SJCRH30 (cell line): ENCODE measurements at regions not wholly inside any gene's neighbourhood (a gene's known extent, or its start where the extent isn't known, plus 50 kb on each side); places are given as distances from the start of the nearest gene placed in this dataset.

Source experiments
- DNase-seq, 2 experiments: peaks; one replicate each; pipeline ENCODE4 v3.0.0-alpha.2; 2015 to 2020
- H3K27ac ChIP-seq: fragments of 250-450 bp; sonication (Bioruptor Pico); 2 replicates; pipeline ENCODE4 v1.5.1; 2020; ENCODE audit warnings: mild to moderate bottlenecking, moderate library complexity
- H3K27me3 ChIP-seq: fragments of 250-450 bp; sonication (Bioruptor Pico); 2 replicates; pipeline ENCODE4 v1.5.1; 2020; ENCODE audit warnings: mild to moderate bottlenecking, moderate library complexity
- H3K36me3 ChIP-seq: fragments of 250-450 bp; sonication (Bioruptor Pico); 2 replicates; pipeline ENCODE4 v1.5.1; 2020; ENCODE audit warnings: mild to moderate bottlenecking, moderate library complexity
- H3K4me1 ChIP-seq: fragments of 250-450 bp; sonication (Bioruptor Pico); 2 replicates; pipeline ENCODE4 v1.5.1; 2020; ENCODE audit warnings: mild to moderate bottlenecking, moderate library complexity
- H3K4me3 ChIP-seq: fragments of 250-450 bp; sonication (Bioruptor Pico); 2 replicates; pipeline ENCODE4 v1.5.1; 2020; ENCODE audit warnings: mild to moderate bottlenecking, moderate library complexity
- H3K9me3 ChIP-seq: fragments of 250-450 bp; sonication (Bioruptor Pico); replicated peaks from 2 replicates; pipeline ENCODE4 v1.5.1; 2020; ENCODE audit warnings: mild to moderate bottlenecking, moderate library complexity

DNA sequence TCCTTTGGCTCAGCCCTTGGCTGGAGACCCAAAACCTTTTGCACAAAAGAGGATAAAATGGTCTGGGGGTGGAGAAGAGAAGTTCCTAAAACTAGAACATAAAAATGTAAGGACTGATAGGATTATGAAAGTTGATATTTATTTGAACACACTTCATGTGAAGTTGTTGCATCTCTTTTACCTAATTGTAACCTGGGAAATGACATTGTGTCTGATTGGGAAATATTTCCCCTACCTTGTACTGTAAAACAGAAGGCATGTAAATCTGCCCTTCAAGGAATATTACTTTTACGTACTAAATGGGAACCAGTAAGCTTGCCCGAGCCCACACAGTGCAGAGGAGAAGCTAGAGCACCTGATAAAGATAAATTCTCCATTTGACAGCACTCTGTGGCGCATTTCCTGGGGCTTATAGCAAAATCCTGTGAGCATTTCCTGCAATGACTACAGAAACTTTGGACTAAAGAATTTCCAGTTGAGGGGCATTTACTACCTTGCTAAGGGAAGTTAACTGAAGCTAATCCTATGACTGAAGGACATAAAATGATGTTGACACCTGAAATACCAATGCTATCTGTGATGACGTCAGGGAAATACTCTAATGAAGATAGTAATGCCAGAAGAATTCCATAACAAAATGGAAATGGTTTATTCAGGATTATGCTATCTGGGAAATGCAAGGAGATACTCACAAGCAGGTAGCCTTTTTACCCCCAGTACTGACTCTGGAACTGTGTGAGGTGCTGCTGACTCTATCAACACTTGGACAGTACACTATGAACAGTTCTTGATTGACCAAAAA, 78.3 kb upstream of the LIFR start:
- H3K9me3 ChIP-seq, result 0 out of 2 replicates have a peak, but pooled peaks cover 4% of the 10 kb centered on the region
- DNase-seq, result no peak
- H3K27ac ChIP-seq, result no peak overlapping the region
- no peaks in the 10 kb centered on the region; the same call in 1 of the 2 replicates for H3K27me3 ChIP-seq
- H3K4me1 ChIP-seq, result no peaks in the 10 kb centered on the region
- H3K4me3 ChIP-seq, result no peak overlapping the region
- no peaks in the 10 kb centered on the region for H3K36me3 ChIP-seq

DNA sequence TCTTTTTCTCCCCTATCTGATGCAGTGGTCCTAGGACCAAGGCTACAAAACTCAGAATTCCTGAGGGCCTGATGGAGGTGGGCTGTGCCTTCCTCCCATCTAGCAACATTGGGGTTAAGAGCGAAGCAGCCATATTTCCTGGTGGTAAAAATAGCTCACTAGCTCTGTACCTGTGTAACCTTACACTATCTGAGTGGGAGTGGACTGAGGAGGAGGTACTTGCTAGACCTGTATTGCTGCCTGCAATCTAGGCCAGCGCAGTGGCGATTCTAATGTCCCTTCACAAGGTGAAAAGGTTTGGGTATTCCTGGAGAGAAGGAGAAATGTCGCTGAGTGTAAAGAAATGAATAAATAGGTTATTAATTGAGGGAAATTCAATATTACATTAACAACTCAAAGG, 80.2 kb upstream of the LIFR start:
- DNase-seq, result no peak
- no peaks in the 10 kb centered on the region for H3K36me3 ChIP-seq
- H3K9me3 ChIP-seq, result 0 out of 2 replicates have a peak, but pooled peaks cover 3% of the 10 kb centered on the region
- H3K4me3 ChIP-seq, result no peak overlapping the region
- H3K27me3 ChIP-seq, result no peaks in the 10 kb centered on the region; the same call in 1 of the 2 replicates
- H3K27ac ChIP-seq, result no peak overlapping the region
- no peaks in the 10 kb centered on the region for H3K4me1 ChIP-seq

- Histone ChIP-seq H3K27ac (no peak overlapping the region), H3K4me3 (no peak overlapping the region), H3K27me3 (no peaks in the 10 kb centered on the region; the same call in 1 of the 2 replicates), H3K4me1 (no peaks in the 10 kb centered on the region), H3K9me3 (no peaks in the 10 kb centered on the region), H3K36me3 (no peaks in the 10 kb centered on the region)
- DNase-seq, result no peak
These were observed 82.2 kb upstream of the LIFR start for GRCh38 chr5:38638656-38639055.

DNA sequence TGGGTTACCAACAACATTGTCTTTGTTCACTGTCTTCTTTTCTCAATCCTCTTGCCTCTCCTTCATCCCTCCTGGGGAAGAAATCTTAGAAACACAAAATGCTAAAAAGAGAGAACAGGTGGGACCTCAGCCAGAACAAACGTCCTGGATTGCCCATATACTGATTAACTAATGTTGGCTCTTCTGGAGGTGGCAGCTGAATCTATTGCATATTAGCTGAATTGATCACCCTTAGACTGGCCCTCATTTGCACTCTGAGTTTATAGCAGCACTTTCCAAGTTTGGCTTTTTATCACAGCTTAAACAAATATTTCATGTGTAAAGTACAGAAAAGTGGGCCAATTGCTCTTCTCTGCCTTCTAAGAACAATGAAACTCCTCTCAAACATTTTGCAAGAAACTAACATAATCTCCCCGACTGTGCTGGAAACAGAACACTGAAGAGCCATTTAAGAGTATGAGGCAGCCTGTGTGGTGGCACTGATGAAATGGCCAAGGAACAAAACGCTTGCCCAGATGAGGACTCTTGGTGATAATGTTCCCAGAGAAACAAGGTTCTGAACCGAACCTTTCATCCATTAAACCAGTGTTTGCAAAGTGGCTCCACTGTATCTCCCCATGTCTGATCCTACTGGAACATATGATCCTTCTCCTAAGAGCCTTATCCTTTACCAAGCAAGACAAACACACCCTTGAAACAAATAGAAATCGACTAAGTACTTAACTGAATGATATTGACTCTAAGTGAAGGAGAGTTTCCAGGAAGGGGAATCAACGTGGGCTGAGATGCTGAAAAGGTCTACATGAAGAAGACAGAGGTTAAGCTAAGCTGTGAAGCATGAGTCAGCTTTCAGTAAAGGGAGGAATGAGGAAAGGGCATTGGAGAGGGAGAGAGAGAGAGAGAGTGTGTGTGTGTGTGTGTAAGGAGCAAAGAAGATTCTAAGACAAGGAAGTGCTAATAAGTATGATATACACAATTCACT, 83.2 kb upstream of the LIFR start:
- H3K4me1 ChIP-seq, result no peaks in the 10 kb centered on the region
- no peaks in the 10 kb centered on the region for H3K9me3 ChIP-seq
- H3K27me3 ChIP-seq, result no peaks in the 10 kb centered on the region; the same call in 1 of the 2 replicates
- H3K27ac ChIP-seq, result no peak overlapping the region
- no peaks in the 10 kb centered on the region for H3K36me3 ChIP-seq
- H3K4me3 ChIP-seq, result no peak overlapping the region
- no peak for DNase-seq

- H3K27ac ChIP-seq, result no peak overlapping the region
- no peaks in the 10 kb centered on the region; the same call in 1 of the 2 replicates for H3K27me3 ChIP-seq
- no peaks in the 10 kb centered on the region for H3K9me3 ChIP-seq
- no peak for DNase-seq
- no peaks in the 10 kb centered on the region for H3K36me3 ChIP-seq
- H3K4me3 ChIP-seq, result no peak overlapping the region
- H3K4me1 ChIP-seq, result no peaks in the 10 kb centered on the region
These were observed 84.6 kb upstream of the LIFR start for GRCh38 chr5:38641003-38641402.

- Histone ChIP-seq H3K27ac (no peak overlapping the region), H3K36me3 (no peaks in the 10 kb centered on the region), H3K9me3 (no peaks in the 10 kb centered on the region), H3K4me3 (no peak overlapping the region), H3K27me3 (no peaks in the 10 kb centered on the region; the same call in 1 of the 2 replicates), H3K4me1 (no peaks in the 10 kb centered on the region)
- DNase-seq, result no peak
These were observed 85.9 kb upstream of the LIFR start for GRCh38 chr5:38642189-38642911.

- no peak for DNase-seq
- Histone ChIP-seq H3K27me3 (no peaks in the 10 kb centered on the region; the same call in 1 of the 2 replicates), H3K4me1 (no peaks in the 10 kb centered on the region), H3K4me3 (no peak overlapping the region), H3K36me3 (no peaks in the 10 kb centered on the region), H3K9me3 (no peaks in the 10 kb centered on the region), H3K27ac (no peak overlapping the region)
These were observed 87.2 kb upstream of the LIFR start for GRCh38 chr5:38643616-38644015.

DNA sequence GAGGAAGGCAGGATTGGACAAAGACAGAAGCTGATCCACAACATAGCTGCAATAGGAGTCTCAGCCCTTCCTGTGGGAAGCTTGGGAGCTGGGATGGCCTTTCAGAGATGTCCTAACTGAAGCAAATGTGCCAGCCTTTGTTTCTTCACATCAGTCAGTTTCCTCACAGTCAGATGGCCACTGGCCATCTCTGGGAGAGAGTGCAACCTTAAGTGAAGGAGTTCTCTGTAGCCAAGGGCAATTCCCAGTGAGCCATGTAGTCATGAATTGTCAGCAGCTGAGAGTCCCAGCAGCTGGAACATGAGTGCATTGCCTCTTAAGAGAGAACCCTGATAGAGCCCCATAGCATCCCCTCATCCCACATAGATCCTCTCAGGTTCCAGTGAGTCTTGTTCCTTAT, 89.1 kb upstream of the LIFR start:
- no peaks in the 10 kb centered on the region; the same call in 1 of the 2 replicates for H3K27me3 ChIP-seq
- H3K4me3 ChIP-seq, result no peak overlapping the region
- no peaks in the 10 kb centered on the region for H3K9me3 ChIP-seq
- no peak overlapping the region for H3K27ac ChIP-seq
- no peaks in the 10 kb centered on the region; the same call in 1 of the 2 replicates for H3K4me1 ChIP-seq
- no peaks in the 10 kb centered on the region for H3K36me3 ChIP-seq
- DNase-seq, result no peak

- Histone ChIP-seq H3K27ac (no peak overlapping the region), H3K4me3 (no peak overlapping the region), H3K9me3 (no peaks in the 10 kb centered on the region), H3K4me1 (no peaks in the 10 kb centered on the region; the same call in 1 of the 2 replicates), H3K36me3 (no peaks in the 10 kb centered on the region), H3K27me3 (no peaks in the 10 kb centered on the region)
- no peak for DNase-seq
These were observed 92.4 kb upstream of the LIFR start for GRCh38 chr5:38648703-38649291.

- no peak for DNase-seq
- Histone ChIP-seq H3K4me1 (peaks cover 4% of the 10 kb centered on the region), H3K27ac (no peak overlapping the region), H3K4me3 (peak overlapping the region; percentile 36), H3K9me3 (no peaks in the 10 kb centered on the region), H3K27me3 (no peaks in the 10 kb centered on the region), H3K36me3 (no peaks in the 10 kb centered on the region)
These were observed 94.1 kb upstream of the LIFR start for GRCh38 chr5:38650540-38650939.

DNA sequence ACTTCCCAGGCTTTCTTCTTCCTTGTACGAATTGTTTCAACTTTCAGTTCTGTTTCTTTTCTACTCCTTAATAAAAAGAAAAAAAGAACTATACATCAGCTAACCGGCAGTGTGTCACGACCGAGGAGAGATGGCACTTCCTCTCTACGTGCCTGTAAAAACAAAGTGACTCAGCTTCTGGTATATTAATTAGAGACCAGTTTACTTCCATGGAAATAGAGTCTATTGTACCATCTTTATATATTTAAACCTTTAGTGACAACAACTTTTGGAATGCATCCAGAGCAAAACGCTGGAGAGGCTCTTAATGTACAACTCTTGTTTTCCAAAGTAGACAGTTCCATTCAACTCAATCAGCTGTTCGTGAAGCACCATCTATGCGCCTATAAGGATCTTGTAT, 94.5 kb upstream of the LIFR start:
- Histone ChIP-seq H3K27ac (no peak overlapping the region), H3K27me3 (no peaks in the 10 kb centered on the region), H3K4me1 (peaks cover 8% of the 10 kb centered on the region), H3K9me3 (no peaks in the 10 kb centered on the region), H3K36me3 (no peaks in the 10 kb centered on the region), H3K4me3 (peak overlapping the region; percentile 36)
- peak in 1 of 2 experiments; percentile 23 for DNase-seq

DNA sequence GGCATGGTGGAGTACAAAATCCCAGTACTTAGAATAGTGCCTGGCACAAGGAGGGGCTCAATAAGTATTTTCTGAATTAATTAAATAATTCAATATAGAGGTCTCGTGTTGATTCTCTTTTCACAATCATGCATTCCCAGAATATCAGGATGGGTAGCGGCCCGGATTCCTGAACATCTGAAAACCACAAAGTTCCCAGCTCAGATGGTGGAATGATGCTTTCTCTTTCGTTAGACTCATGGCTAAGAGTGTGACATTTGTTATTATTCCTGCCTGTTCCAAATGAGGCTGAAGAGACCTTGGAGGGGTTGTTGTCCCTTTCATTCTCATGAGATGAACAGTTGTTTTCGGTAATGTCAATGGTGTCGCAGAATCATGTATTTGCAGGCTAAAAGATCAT, 95.4 kb upstream of the LIFR start:
- H3K4me3 ChIP-seq, result no peak overlapping the region
- H3K27me3 ChIP-seq, result no peaks in the 10 kb centered on the region
- H3K4me1 ChIP-seq, result peaks cover 9% of the 10 kb centered on the region
- no peaks in the 10 kb centered on the region for H3K9me3 ChIP-seq
- DNase-seq, result no peak
- H3K36me3 ChIP-seq, result no peaks in the 10 kb centered on the region
- no peak overlapping the region for H3K27ac ChIP-seq

DNA sequence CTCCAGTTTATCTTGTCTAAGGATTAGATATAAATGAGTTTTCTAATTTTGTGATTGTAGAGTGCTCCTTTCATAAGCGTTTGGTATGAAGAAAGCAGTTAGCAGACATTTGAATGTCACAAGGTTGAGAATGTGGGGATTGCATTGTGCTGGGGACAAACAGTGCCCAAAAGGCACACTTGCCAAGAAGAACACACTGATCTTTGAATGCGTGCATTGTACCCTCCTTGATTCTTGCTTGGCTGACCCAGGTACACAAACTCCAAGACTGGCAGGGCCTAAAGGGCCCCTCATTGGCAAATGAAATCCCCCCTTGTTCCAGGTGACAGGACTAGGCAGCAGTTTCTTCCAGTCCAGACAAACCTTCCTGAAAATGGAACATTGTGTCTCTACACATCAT, 96.9 kb upstream of the LIFR start:
- Histone ChIP-seq H3K36me3 (no peaks in the 10 kb centered on the region), H3K27ac (no peak overlapping the region)

DNA sequence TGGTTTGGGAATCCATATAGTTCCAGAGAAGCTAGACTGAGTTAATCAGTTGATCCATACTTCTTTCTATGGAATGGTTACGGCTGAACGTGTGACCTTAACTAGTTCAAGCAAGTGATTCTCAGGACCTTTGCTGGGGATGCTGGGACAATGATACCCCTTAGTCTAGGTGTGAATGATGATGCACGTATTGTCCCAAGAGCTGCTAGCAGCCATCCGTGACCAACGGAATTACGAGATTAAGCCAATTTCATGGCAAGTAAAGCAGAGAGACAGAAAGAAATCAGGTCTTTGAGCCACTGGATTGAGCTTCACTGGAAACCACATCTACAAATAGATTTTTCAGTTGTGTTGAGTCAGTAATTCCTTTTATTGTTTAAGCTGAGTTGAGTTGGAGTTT, 99.2 kb upstream of the LIFR start:
- no peaks in the 10 kb centered on the region for H3K36me3 ChIP-seq
- H3K4me3 ChIP-seq, result no peak overlapping the region
- no peaks in the 10 kb centered on the region for H3K9me3 ChIP-seq
- peaks cover 11% of the 10 kb centered on the region for H3K4me1 ChIP-seq
- H3K27ac ChIP-seq, result peak overlapping the region; percentile 38
- DNase-seq, result peak; percentile 33 to 73
- H3K27me3 ChIP-seq, result 0 out of 2 replicates have a peak, but pooled peaks cover 5% of the 10 kb centered on the region

More for the DNA sequence above, 96.9 kb upstream of the LIFR start:
- Histone ChIP-seq H3K4me1 (peaks cover 9% of the 10 kb centered on the region), H3K4me3 (no peak overlapping the region), H3K9me3 (no peaks in the 10 kb centered on the region), H3K27me3 (0 out of 2 replicates have a peak, but pooled peaks cover 5% of the 10 kb centered on the region)
- DNase-seq, result no peak
